B cell (primary cell): ENCODE measurements at regions not wholly inside any gene's neighbourhood (a gene's known extent, or its start where the extent isn't known, plus 50 kb on each side); places are given as distances from the start of the nearest gene placed in this dataset.

Experiments used
- ATAC-seq: fragments of 200-7000 bp; cut with Tn5 transposase; one replicate; pipeline ENCODE4 v1.10.0; 2021; ENCODE audit warnings: low read depth, mild to moderate bottlenecking, moderate number of reproducible peaks, moderate library complexity
- CTCF ChIA-PET: fragments of 350-600 bp; sonication (Branson Sonifier 250); formaldehyde crosslinking; loops from one replicate; lab custom pipeline; 2021; ENCODE audit warnings: antibody characterized with exemption, inconsistent platforms; lab: Charles Lee
- POLR2A ChIA-PET: fragments of 350-600 bp; sonication (Branson Sonifier 250); formaldehyde crosslinking; loops from one replicate; lab custom pipeline; 2021; ENCODE audit warnings: antibody characterized with exemption; lab: Charles Lee
- DNase-seq: peaks from one replicate; pipeline ENCODE4 v3.0.0; 2013
- H2AFZ ChIP-seq: 2 replicates; pipeline ENCODE4 v1.6.1; 2012; ENCODE audit warnings: mild to moderate bottlenecking, low read depth, low read length; ENCODE audit not compliant: insufficient read depth, poor library complexity, severe bottlenecking
- H3K27ac ChIP-seq, 2 donors: 1 replicate in 1 of 2; 2 replicates in 1 of 2; pipeline ENCODE4 v1.5.1; 2012 to 2013; ENCODE audit warnings: low read length in 2 of 2, mild to moderate bottlenecking in 2 of 2, moderate library complexity in 1 of 2
- H3K27me3 ChIP-seq, 4 experiments: fragments of 200-600 bp in 1 of 4; sonication (generic) in 1 of 4; replicated peaks in 1 of 4; 1 replicate in 2 of 4; 2 replicates in 2 of 4; pipeline versions ENCODE4 v1.6.1 to v1.7.0; 2013 to 2016; ENCODE audit warnings: low read length in 3 of 4, mild to moderate bottlenecking in 2 of 4, mixed read lengths in 1 of 4, moderate library complexity in 1 of 4; ENCODE audit not compliant: insufficient read depth in 4 of 4, control insufficient read depth in 3 of 4; ENCODE audit errors: control extremely low read depth in 1 of 4
- H3K36me3 ChIP-seq, 2 experiments: replicated peaks in 1 of 2; 1 replicate in 1 of 2; 2 replicates in 1 of 2; pipeline versions ENCODE4 v1.6.1 to v1.7.1; 2013; ENCODE audit warnings: low read length in 1 of 2; ENCODE audit not compliant: insufficient read depth in 2 of 2, control insufficient read depth in 1 of 2; ENCODE audit errors: control extremely low read depth in 1 of 2, extremely low read depth in 1 of 2
- H3K4me1 ChIP-seq, 2 donors: fragments of 200-600 bp in 1 of 2; sonication (generic) in 1 of 2; 1 replicate in 1 of 2; 2 replicates in 1 of 2; pipeline versions ENCODE4 v1.5.1 to v1.6.1; 2013 to 2017; ENCODE audit warnings: low read length in 2 of 2; ENCODE audit not compliant: control insufficient read depth in 2 of 2, insufficient read depth in 2 of 2
- H3K4me2 ChIP-seq: replicated peaks from 2 replicates; pipeline ENCODE3; 2012; ENCODE audit warnings: mild to moderate bottlenecking, low read depth, low read length; ENCODE audit not compliant: poor library complexity, severe bottlenecking
- H3K4me3 ChIP-seq, 5 experiments: fragments of 200-600 bp in 1 of 5; sonication (generic) in 1 of 5; 1 replicate in 3 of 5; 2 replicates in 2 of 5; pipeline versions ENCODE4 v1.5.1 to v1.7.0; 2011 to 2016; ENCODE audit warnings: low read length in 4 of 5, mild to moderate bottlenecking in 4 of 5, low read depth in 2 of 5, control low read depth in 1 of 5, moderate library complexity in 1 of 5; ENCODE audit not compliant: insufficient read depth in 1 of 5; ENCODE audit errors: control extremely low read depth in 1 of 5, extremely low read depth in 1 of 5
- H3K79me2 ChIP-seq: fragments of 200-600 bp; sonication (generic); one replicate; pipeline ENCODE4 v1.6.0; 2016; ENCODE audit warnings: low read length; ENCODE audit not compliant: control insufficient read depth, insufficient read depth
- H3K9ac ChIP-seq: fragments of 200-600 bp; sonication (generic); 2 replicates; pipeline ENCODE4 v1.6.1; 2017; ENCODE audit warnings: mild to moderate bottlenecking, low read length, moderate library complexity
- H3K9me3 ChIP-seq, 3 donors: one replicate each; pipeline versions ENCODE4 v1.6.1 to v1.7.1; 2013; ENCODE audit warnings: low read length in 2 of 3; ENCODE audit not compliant: control insufficient read depth in 2 of 3, insufficient read depth in 1 of 3; ENCODE audit errors: control extremely low read depth in 1 of 3
- H4K20me1 ChIP-seq: 2 replicates; pipeline ENCODE4 v1.6.0; 2012; ENCODE audit warnings: mild to moderate bottlenecking, low read length; ENCODE audit not compliant: insufficient read depth, control insufficient read depth, poor library complexity, severe bottlenecking
- H3K27ac Mint-ChIP-seq: one replicate; pipeline ENCODE4 v1.8.0; 2021; ENCODE audit warnings: mixed read lengths
- H3K27me3 Mint-ChIP-seq: one replicate; pipeline ENCODE4 v1.8.0; 2021; ENCODE audit warnings: mixed read lengths
- H3K4me1 Mint-ChIP-seq: one replicate; pipeline ENCODE4 v1.8.0; 2021; ENCODE audit warnings: mixed read lengths
- H3K4me3 Mint-ChIP-seq: one replicate; pipeline ENCODE4 v1.8.0; 2021; ENCODE audit warnings: mixed read lengths
- H3K9me3 Mint-ChIP-seq: one replicate; pipeline ENCODE4 v1.8.0; 2022; ENCODE audit warnings: mixed read lengths; ENCODE audit not compliant: insufficient read depth
- CTCF ChIP-seq: fragments of 200-600 bp; IDR thresholded peaks from one replicate; pipeline ENCODE4 v1.8.0; 2022; ENCODE audit warnings: antibody characterized with exemption, mild to moderate bottlenecking
- EZH2 ChIP-seq: IDR thresholded peaks from 2 replicates; pipeline ENCODE4 v1.6.1; 2012; ENCODE audit warnings: borderline replicate concordance, low read depth, mild to moderate bottlenecking, moderate library complexity, low read length; ENCODE audit not compliant: insufficient read depth, poor library complexity, severe bottlenecking
- WGBS: methylation state at CpG from one replicate; pipeline ENCODE4 v1.1.5; 2013; ENCODE audit warnings: missing lambda C conversion rate; ENCODE audit not compliant: insufficient coverage; 5-methylcytosine and 5-hydroxymethylcytosine counted together
- intact Hi-C: fragments of 100-400 bp; cut with micrococcal nuclease; formaldehyde crosslinking; loops from one replicate; pipeline ENCODE4 v1.10.0; 2022

GRCh38 chr9:116087246-116087645 is 66.3 kb upstream of the PAPPA start:
- Histone ChIP-seq H3K4me1 (no peaks in the 10 kb centered on the region), H3K79me2 (no peaks in the 10 kb centered on the region), H3K9me3 (no peaks in the 10 kb centered on the region), H3K27ac (no peak overlapping the region), H3K4me3 (no peak overlapping the region), H3K4me2 (no peak overlapping the region), H3K27me3 (no peaks in the 10 kb centered on the region), H3K36me3 (no peaks in the 10 kb centered on the region), H3K9ac (no peak overlapping the region), H4K20me1 (no peaks in the 10 kb centered on the region), H2AFZ (no peak overlapping the region)
- H3K9me3 Mint-ChIP-seq, result peaks cover 2% of the 10 kb centered on the region
- DNase-seq (no peak), ATAC-seq (no peak)
- no peak overlapping the region for H3K4me3 Mint-ChIP-seq
- intact Hi-C loops, result no loop called here
- H3K27ac Mint-ChIP-seq, result no peak overlapping the region
- ChIA-PET POLR2A (no interaction called here), CTCF (no interaction called here)
- 63% methylated on average over 1 of the region's 1 CpG for WGBS
- no peak for TF ChIP-seq CTCF
- no peak for TF ChIP-seq EZH2
- H3K4me1 Mint-ChIP-seq, result no peaks in the 10 kb centered on the region
- no peaks in the 10 kb centered on the region for H3K27me3 Mint-ChIP-seq

GRCh38 chr9:116087751-116088194 is 65.8 kb upstream of the PAPPA start:
- POLR2A ChIA-PET, result no interaction called here

More at GRCh38 chr9:116087751-116088194, 65.8 kb upstream of the PAPPA start:
- Histone ChIP-seq H3K79me2 (no peaks in the 10 kb centered on the region), H2AFZ (no peak overlapping the region), H3K27ac (no peak overlapping the region), H3K4me1 (no peaks in the 10 kb centered on the region), H4K20me1 (no peaks in the 10 kb centered on the region), H3K27me3 (no peaks in the 10 kb centered on the region), H3K36me3 (no peaks in the 10 kb centered on the region), H3K9ac (no peak overlapping the region), H3K9me3 (no peaks in the 10 kb centered on the region), H3K4me3 (no peak overlapping the region), H3K4me2 (no peak overlapping the region)
- Mint-ChIP-seq H3K4me3 (no peak overlapping the region), H3K27ac (no peak overlapping the region), H3K9me3 (peaks cover 2% of the 10 kb centered on the region), H3K4me1 (no peaks in the 10 kb centered on the region), H3K27me3 (no peaks in the 10 kb centered on the region)
- intact Hi-C loops, result no loop called here
- ATAC-seq (no peak), DNase-seq (no peak)
- WGBS, result 100% methylated on average over 1 of the region's 3 CpGs
- no peak for TF ChIP-seq EZH2
- no peak for TF ChIP-seq CTCF
- CTCF ChIA-PET, result no interaction called here
